Ishikawa (cell line): ENCODE measurements at regions not wholly inside any gene's neighbourhood (a gene's known extent, or its start where the extent isn't known, plus 50 kb on each side); places are given as distances from the start of the nearest gene placed in this dataset.

Experiments used
- CEBPB ChIP-seq: IDR thresholded peaks from 2 replicates; pipeline ENCODE4 v1.6.1; 2012
- CREB1 ChIP-seq: IDR thresholded peaks from 2 replicates; pipeline ENCODE4 v1.6.1; 2012; ENCODE audit warnings: low read depth
- EGR1 ChIP-seq: IDR thresholded peaks from 2 replicates; pipeline ENCODE4 v1.6.1; 2012
- EP300 ChIP-seq: IDR thresholded peaks from 2 replicates; pipeline ENCODE4 v1.6.1; 2012; ENCODE audit warnings: borderline replicate concordance
- FOXM1 ChIP-seq: IDR thresholded peaks from 2 replicates; pipeline ENCODE4 v1.6.1; 2012; ENCODE audit warnings: low read depth, borderline replicate concordance
- MAX ChIP-seq: IDR thresholded peaks from 2 replicates; pipeline ENCODE4 v1.6.1; 2012
- NFIC ChIP-seq: IDR thresholded peaks from 2 replicates; pipeline ENCODE4 v1.6.1; 2012
- RAD21 ChIP-seq: IDR thresholded peaks from 2 replicates; pipeline ENCODE4 v1.6.1; 2012; ENCODE audit warnings: low read depth
- REST ChIP-seq: IDR thresholded peaks from 2 replicates; pipeline ENCODE4 v1.6.1; 2012; ENCODE audit warnings: low read depth, mild to moderate bottlenecking
- TAF1 ChIP-seq: IDR thresholded peaks from 2 replicates; pipeline ENCODE4 v1.6.1; 2012; ENCODE audit warnings: low read depth, mild to moderate bottlenecking
- TCF12 ChIP-seq: IDR thresholded peaks from 2 replicates; pipeline ENCODE4 v1.6.1; 2012; ENCODE audit warnings: low read depth
- TEAD4 ChIP-seq: IDR thresholded peaks from 2 replicates; pipeline ENCODE4 v1.6.1; 2012
- USF1 ChIP-seq: IDR thresholded peaks from 2 replicates; pipeline ENCODE4 v1.6.1; 2012
- YY1 ChIP-seq: IDR thresholded peaks from 2 replicates; pipeline ENCODE4 v1.6.1; 2012; ENCODE audit warnings: low read depth
- ZBTB7A ChIP-seq: IDR thresholded peaks from 2 replicates; pipeline ENCODE4 v1.6.1; 2012; ENCODE audit warnings: low read depth

GRCh38 chr17:69898601-69899000 lies 176.4 kb upstream of the KCNJ16 start:
- TF ChIP-seq FOXM1 (no peak), EGR1 (no peak), TAF1 (no peak), EP300 (no peak), TCF12 (no peak), USF1 (no peak), ZBTB7A (no peak), YY1 (no peak), MAX (no peak), RAD21 (no peak), CREB1 (no peak), REST (no peak), TEAD4 (no peak), NFIC (no peak), CEBPB (no peak)

GRCh38 chr17:69900101-69900500 lies 174.9 kb upstream of the KCNJ16 start:
- TF ChIP-seq CREB1 (no peak), TCF12 (no peak), FOXM1 (no peak), EGR1 (no peak), USF1 (no peak), CEBPB (no peak), REST (no peak), MAX (no peak), TAF1 (no peak), ZBTB7A (no peak), RAD21 (no peak), YY1 (no peak)

GRCh38 chr17:69900829-69901228 lies 174.2 kb upstream of the KCNJ16 start:
- TF ChIP-seq ZBTB7A (no peak), FOXM1 (no peak), USF1 (no peak), YY1 (no peak), TEAD4 (no peak), NFIC (no peak), REST (no peak), TCF12 (no peak), TAF1 (no peak), EP300 (no peak), CEBPB (no peak), CREB1 (no peak), RAD21 (no peak), EGR1 (no peak), MAX (no peak)

- no peak for TF ChIP-seq ZBTB7A
- no peak for TF ChIP-seq TAF1
These were observed 168.7 kb upstream of the KCNJ16 start for GRCh38 chr17:69906306-69906705.
